Transverse colon (tissue), 3 donors: ENCODE measurements at regions not wholly inside any gene's neighbourhood (a gene's known extent, or its start where the extent isn't known, plus 50 kb on each side); places are given as distances from the start of the nearest gene placed in this dataset.

Experiments
- CTCF ChIP-seq, 5 experiments: fragments of 200-600 bp in 3 of 5; fragments of 450-650 bp in 2 of 5; sonication (generic) in 3 of 5; IDR thresholded peaks; 1 replicate in 2 of 5; 2 replicates in 3 of 5; pipeline ENCODE4 v1.5.1; 2016 to 2017; ENCODE audit warnings: antibody characterized with exemption in 5 of 5, inconsistent platforms in 3 of 5, mild to moderate bottlenecking in 2 of 5, moderate library complexity in 1 of 5
- EP300 ChIP-seq: sonication (generic); formaldehyde crosslinking; IDR thresholded peaks from one replicate; pipeline ENCODE4 v1.6.1; 2017; ENCODE audit warnings: antibody characterized with exemption, low read depth
- POLR2A ChIP-seq: fragments of 450-650 bp; IDR thresholded peaks from one replicate; pipeline ENCODE4 v1.6.1; 2016; ENCODE audit warnings: antibody characterized with exemption, mild to moderate bottlenecking, moderate library complexity

GRCh38 chr11:20274031-20274430 is 89.5 kb upstream of the HTATIP2 start:
- TF ChIP-seq CTCF (IDR thresholded peaks at IDR 0.05) = no peak
- no peak for TF ChIP-seq POLR2A
- TF ChIP-seq EP300 = no peak
